HCT116 (cell line): ENCODE measurements at regions not wholly inside any gene's neighbourhood (a gene's known extent, or its start where the extent isn't known, plus 50 kb on each side); places are given as distances from the start of the nearest gene placed in this dataset.

Experiments
- CTCF ChIP-seq, 3 experiments: fragments of 200-600 bp in 1 of 3; sonication (generic) in 1 of 3; IDR thresholded peaks in 2 of 3; conservative IDR thresholded peaks in 1 of 3; 2 replicates each; pipeline ENCODE4 v1.5.1; 2012 to 2017; ENCODE audit warnings: low read depth in 2 of 3, low read length in 2 of 3, antibody characterized with exemption in 1 of 3, borderline replicate concordance in 1 of 3, control low read depth in 1 of 3, mild to moderate bottlenecking in 1 of 3, mixed read lengths in 1 of 3, mixed run types in 1 of 3, moderate library complexity in 1 of 3; ENCODE audit not compliant: insufficient read depth in 1 of 3
- YY1 ChIP-seq: IDR thresholded peaks from 2 replicates; pipeline ENCODE4 v1.6.1; 2011; ENCODE audit warnings: low read length, low read depth, moderate library complexity, mild to moderate bottlenecking; ENCODE audit not compliant: insufficient replicate concordance; ENCODE audit errors: extremely low read depth

DNA sequence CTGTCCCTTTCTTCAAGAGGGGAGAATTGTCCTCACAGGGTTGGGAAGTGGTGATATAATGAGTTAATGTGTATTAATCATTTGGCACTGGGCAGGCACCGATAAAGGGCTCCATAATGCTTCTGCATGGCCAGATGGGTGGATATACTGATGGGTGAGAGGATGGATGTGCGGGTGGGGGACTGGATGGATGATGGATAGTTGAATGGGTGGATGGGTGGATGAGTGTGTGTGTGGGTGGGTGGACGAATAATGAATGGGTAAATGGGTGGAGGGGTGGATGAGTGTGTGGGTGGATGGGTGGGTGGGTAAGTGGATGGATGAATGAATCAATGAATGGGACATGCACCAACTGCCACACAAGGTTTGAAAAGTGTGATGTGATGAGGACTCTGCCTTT is 127.2 kb downstream of the ACKR3 start:
- no peak for TF ChIP-seq YY1
- TF ChIP-seq CTCF (IDR thresholded peaks at IDR 0.05 in 2 of 3, conservative IDR thresholded peaks at IDR 0.05 in 1 of 3; ENCODE audit: borderline replicate concordance in 1 of 3, insufficient read depth in 1 of 3, low read depth in 2 of 3, low read length in 2 of 3), result no peak
